Stomach smooth muscle (tissue), 2 donors: ENCODE measurements at regions not wholly inside any gene's neighbourhood (a gene's known extent, or its start where the extent isn't known, plus 50 kb on each side); places are given as distances from the start of the nearest gene placed in this dataset.
"Not testable (repeated sequence)": the region's sequence is repeated elsewhere in the genome, so short reads cannot be mapped to it uniquely, and the experiment has no call there.

Source experiments
- H3K27ac ChIP-seq: one replicate; pipeline ENCODE4 v1.7.0; 2013; ENCODE audit warnings: mild to moderate bottlenecking, low read length, inconsistent platforms
- H3K27me3 ChIP-seq, 2 donors: one replicate each; pipeline ENCODE4 v1.7.0; 2013; ENCODE audit warnings: low read length in 2 of 2; ENCODE audit not compliant: insufficient read depth in 2 of 2, control insufficient read depth in 1 of 2
- H3K36me3 ChIP-seq, 2 donors: one replicate each; pipeline ENCODE4 v1.7.0; 2013; ENCODE audit warnings: low read length in 2 of 2; ENCODE audit not compliant: control insufficient read depth in 2 of 2, insufficient read depth in 2 of 2
- H3K4me1 ChIP-seq: one replicate; pipeline ENCODE4 v1.7.0; 2013; ENCODE audit warnings: low read length; ENCODE audit not compliant: control insufficient read depth, insufficient read depth
- H3K4me3 ChIP-seq, 2 donors: one replicate each; pipeline ENCODE4 v1.7.0; 2013; ENCODE audit warnings: low read length in 2 of 2
- H3K9ac ChIP-seq, 2 donors: one replicate each; pipeline ENCODE4 v1.7.0; 2013; ENCODE audit warnings: low read length in 2 of 2, mild to moderate bottlenecking in 1 of 2
- H3K9me3 ChIP-seq, 2 donors: one replicate each; pipeline ENCODE4 v1.7.0; 2013; ENCODE audit warnings: low read length in 2 of 2; ENCODE audit not compliant: control insufficient read depth in 2 of 2
- donor health status: healthy.
- donor health status: Pancreatic carcinoma.

- H3K4me3 ChIP-seq: no peak overlapping the region
- H3K36me3 ChIP-seq: no peaks in the 10 kb centered on the region
- no peaks in the 10 kb centered on the region for H3K27me3 ChIP-seq
- peaks cover 0 to 3% of the 10 kb centered on the region in 2 donors for H3K9me3 ChIP-seq
- H3K4me1 ChIP-seq: no peaks in the 10 kb centered on the region
- H3K27ac ChIP-seq: no peak overlapping the region
- no peak overlapping the region for H3K9ac ChIP-seq
Measured at GRCh38 chr3:153268564-153269279, 106.7 kb downstream of the RAP2B start.

- H3K4me1 ChIP-seq: no peaks in the 10 kb centered on the region
- peaks cover 0 to 3% of the 10 kb centered on the region in 2 donors for H3K9me3 ChIP-seq
- H3K27me3 ChIP-seq: no peaks in the 10 kb centered on the region
- no peak overlapping the region for H3K4me3 ChIP-seq
- no peak overlapping the region for H3K9ac ChIP-seq
- H3K36me3 ChIP-seq: no peaks in the 10 kb centered on the region
- H3K27ac ChIP-seq: no peak overlapping the region
Measured at GRCh38 chr3:153269730-153270129, 107.7 kb downstream of the RAP2B start.

- Histone ChIP-seq H3K9ac (no peak overlapping the region), H3K27ac (no peak overlapping the region), H3K27me3 (no peaks in the 10 kb centered on the region), H3K36me3 (no peaks in the 10 kb centered on the region), H3K9me3 (peaks cover 0 to 2% of the 10 kb centered on the region in 2 donors), H3K4me1 (no peaks in the 10 kb centered on the region), H3K4me3 (no peak overlapping the region)
Measured at GRCh38 chr3:153273217-153273616, 111.2 kb downstream of the RAP2B start.

GRCh38 chr3:153273767-153274435 is 111.9 kb downstream of the RAP2B start:
- H3K27ac ChIP-seq: no peak overlapping the region
- H3K4me3 ChIP-seq: no peak overlapping the region
- no peak overlapping the region for H3K9ac ChIP-seq

GRCh38 chr3:153274561-153274960 is 112.5 kb downstream of the RAP2B start:
- H3K27ac ChIP-seq: no peak overlapping the region
- H3K9me3 ChIP-seq: no peaks in the 10 kb centered on the region
- H3K27me3 ChIP-seq: no peaks in the 10 kb centered on the region
- H3K36me3 ChIP-seq: no peaks in the 10 kb centered on the region
- H3K9ac ChIP-seq: no peak overlapping the region
- H3K4me3 ChIP-seq: no peak overlapping the region
- H3K4me1 ChIP-seq: no peaks in the 10 kb centered on the region

More at GRCh38 chr3:153273767-153274435, 111.9 kb downstream of the RAP2B start:
- Histone ChIP-seq H3K4me1 (no peaks in the 10 kb centered on the region), H3K27me3 (no peaks in the 10 kb centered on the region), H3K36me3 (no peaks in the 10 kb centered on the region), H3K9me3 (no peaks in the 10 kb centered on the region)

- no peaks in the 10 kb centered on the region for H3K9me3 ChIP-seq
- H3K9ac ChIP-seq: no peak overlapping the region
- no peak overlapping the region for H3K27ac ChIP-seq
- no peaks in the 10 kb centered on the region for H3K36me3 ChIP-seq
- no peaks in the 10 kb centered on the region for H3K4me1 ChIP-seq
- H3K4me3 ChIP-seq: no peak overlapping the region
- H3K27me3 ChIP-seq: no peaks in the 10 kb centered on the region
Measured at GRCh38 chr3:153275514-153275913, 113.5 kb downstream of the RAP2B start.

- Histone ChIP-seq H3K9me3 (no peaks in the 10 kb centered on the region), H3K27me3 (no peaks in the 10 kb centered on the region), H3K4me3 (no peak overlapping the region), H3K27ac (no peak overlapping the region), H3K4me1 (no peaks in the 10 kb centered on the region), H3K36me3 (no peaks in the 10 kb centered on the region), H3K9ac (no peak overlapping the region)
Measured at GRCh38 chr3:153277029-153277428, 115.0 kb downstream of the RAP2B start.

- H3K27me3 ChIP-seq, H3K9me3 ChIP-seq, H3K9ac ChIP-seq, H3K27ac ChIP-seq, H3K4me1 ChIP-seq, H3K36me3 ChIP-seq, H3K4me3 ChIP-seq: not testable (repeated sequence)
Measured at GRCh38 chr3:153281236-153281997, 119.4 kb downstream of the RAP2B start.

- Histone ChIP-seq H3K4me3 (no peak overlapping the region), H3K27ac (no peak overlapping the region), H3K9me3 (no peaks in the 10 kb centered on the region), H3K27me3 (no peaks in the 10 kb centered on the region), H3K36me3 (no peaks in the 10 kb centered on the region), H3K9ac (no peak overlapping the region), H3K4me1 (no peaks in the 10 kb centered on the region)
Measured at GRCh38 chr3:153282355-153282754, 120.3 kb downstream of the RAP2B start.

GRCh38 chr3:153284282-153284938 is 122.4 kb downstream of the RAP2B start:
- H3K27me3 ChIP-seq: no peaks in the 10 kb centered on the region
- no peak overlapping the region for H3K27ac ChIP-seq
- H3K4me1 ChIP-seq: no peaks in the 10 kb centered on the region
- no peak overlapping the region for H3K9ac ChIP-seq
- no peaks in the 10 kb centered on the region for H3K9me3 ChIP-seq
- no peaks in the 10 kb centered on the region for H3K36me3 ChIP-seq
- no peak overlapping the region for H3K4me3 ChIP-seq
